ENCODE measurements at regions not wholly inside any gene's neighbourhood (a gene's known extent, or its start where the extent isn't known, plus 50 kb on each side); places are given as distances from the start of the nearest gene placed in this dataset.

DNA sequence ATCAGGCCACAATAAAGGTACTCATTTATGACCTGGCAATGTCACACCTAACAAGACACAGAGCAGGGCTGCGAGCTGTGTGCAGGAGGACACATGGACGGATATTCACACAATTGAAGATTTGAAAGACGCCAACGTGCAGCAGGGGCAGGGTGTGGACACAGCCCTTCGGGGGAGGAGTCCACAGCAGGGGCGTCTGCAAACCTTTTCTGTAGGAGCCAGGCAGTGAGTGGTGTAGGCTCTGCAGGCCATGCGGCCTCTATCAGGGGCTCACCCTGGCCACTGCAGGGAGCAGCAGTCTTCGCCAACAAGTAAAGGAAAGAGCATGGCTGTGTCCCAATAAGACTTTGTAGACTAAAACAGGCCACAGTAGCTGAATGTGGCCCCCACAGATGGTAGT lies 125.7 kb upstream of the SNTG2 start:
- no peak for DNase-seq (ENCODE audit: low spot score)

DNA sequence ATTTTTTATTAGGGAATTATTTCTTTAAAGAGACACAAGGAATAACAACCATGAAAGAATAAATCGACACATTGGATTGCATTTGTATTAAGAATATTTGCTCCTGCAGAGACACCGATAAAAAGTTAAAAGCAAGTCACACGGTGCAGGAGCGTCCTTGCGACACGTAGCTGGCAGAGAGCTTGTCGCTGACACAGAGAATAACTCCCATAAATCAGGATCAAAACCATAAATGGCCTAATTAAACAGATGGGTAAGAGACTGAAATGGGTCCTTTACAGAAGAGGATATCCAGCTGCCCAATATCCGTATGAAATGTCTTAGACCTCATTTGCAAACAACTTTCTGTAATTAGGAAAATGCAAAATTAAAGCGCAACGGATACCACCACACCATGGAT lies 126.1 kb upstream of the SNTG2 start:
- DNase-seq (ENCODE audit: low spot score) = no peak

GRCh38 chr2:821546-821945 lies 129.1 kb upstream of the SNTG2 start:
- no peak for DNase-seq (ENCODE audit: low spot score)

GRCh38 chr2:819601-820000 lies 131.0 kb upstream of the SNTG2 start:
- no peak for DNase-seq (ENCODE audit: low spot score)

GRCh38 chr2:819121-819520 lies 131.5 kb upstream of the SNTG2 start:
- DNase-seq (ENCODE audit: low spot score) = no peak

GRCh38 chr2:817336-818015 lies 133.2 kb upstream of the SNTG2 start:
- no peak for DNase-seq (ENCODE audit: low spot score)

- no peak for DNase-seq (ENCODE audit: low spot score)
Observed at GRCh38 chr2:816278-816677, 134.4 kb upstream of the SNTG2 start.

DNA sequence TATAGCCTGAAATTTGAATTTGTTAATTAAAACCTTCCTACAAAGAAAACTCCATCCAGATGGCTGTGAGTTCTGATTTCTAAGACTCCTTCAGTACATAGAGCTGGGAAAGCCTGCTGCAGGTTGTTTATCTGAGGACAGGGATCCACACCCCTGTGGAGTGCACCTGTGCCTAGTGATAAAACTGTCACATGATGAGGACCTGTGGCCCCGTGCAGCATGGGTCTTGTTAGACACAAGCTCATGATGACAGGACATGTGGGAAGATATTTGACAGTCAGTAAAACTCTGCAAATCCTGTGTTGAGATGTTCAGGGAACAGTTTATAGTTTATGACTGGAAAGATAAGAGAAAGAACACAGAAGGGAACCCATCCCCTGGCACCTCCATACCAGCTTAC lies 133.2 kb upstream of the TMEM18 start:
- DNase-seq (ENCODE audit: low spot score) = no peak

DNA sequence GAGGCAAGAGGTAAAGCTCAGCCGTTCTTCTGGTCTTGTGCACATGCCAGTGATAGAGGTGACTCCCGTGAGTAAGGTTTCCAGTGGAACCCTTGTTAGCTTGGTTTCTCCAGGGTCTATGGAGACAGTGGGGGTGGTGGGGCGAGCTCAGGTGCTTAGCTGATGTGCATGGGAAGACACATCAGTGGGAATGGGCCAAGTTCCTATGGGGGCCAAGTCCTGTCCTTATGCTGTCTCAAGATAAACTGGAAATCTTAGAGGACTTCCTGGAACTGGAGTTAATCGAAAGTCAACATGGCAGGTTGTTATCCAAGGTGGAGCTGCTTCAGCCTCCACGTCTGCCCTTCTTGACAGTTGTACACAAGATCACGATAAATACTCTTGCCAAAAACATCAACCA lies 130.1 kb upstream of the TMEM18 start:
- DNase-seq (ENCODE audit: low spot score) = no peak

- no peak for DNase-seq (ENCODE audit: low spot score)
Observed at GRCh38 chr2:805664-806063, 128.5 kb upstream of the TMEM18 start.

- DNase-seq (ENCODE audit: low spot score) = no peak
Observed at GRCh38 chr2:797993-798392, 120.8 kb upstream of the TMEM18 start.

DNA sequence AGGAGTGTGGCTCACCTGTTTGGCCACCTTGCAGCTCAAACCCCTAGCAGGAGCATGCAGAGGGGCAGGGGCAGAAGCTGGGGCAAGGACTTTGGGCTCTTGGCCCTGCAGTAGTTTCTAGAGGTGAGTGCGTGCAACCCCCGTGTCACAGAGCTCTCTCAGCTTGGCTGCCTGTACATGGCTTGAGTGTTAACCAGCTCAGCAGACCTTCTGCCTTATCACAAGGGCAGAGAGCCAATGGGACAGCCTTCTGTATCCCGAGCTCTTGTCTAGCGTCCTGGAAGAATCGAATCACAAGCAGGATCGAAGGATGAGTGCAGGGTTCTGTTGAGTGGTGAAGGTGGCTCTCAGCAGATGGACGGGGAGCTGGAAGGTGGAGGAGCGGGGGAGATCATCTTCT lies 120.3 kb upstream of the TMEM18 start:
- no peak for DNase-seq (ENCODE audit: low spot score)

- DNase-seq (ENCODE audit: low spot score) = no peak
Observed at GRCh38 chr2:796141-796985, 119.2 kb upstream of the TMEM18 start.

DNA sequence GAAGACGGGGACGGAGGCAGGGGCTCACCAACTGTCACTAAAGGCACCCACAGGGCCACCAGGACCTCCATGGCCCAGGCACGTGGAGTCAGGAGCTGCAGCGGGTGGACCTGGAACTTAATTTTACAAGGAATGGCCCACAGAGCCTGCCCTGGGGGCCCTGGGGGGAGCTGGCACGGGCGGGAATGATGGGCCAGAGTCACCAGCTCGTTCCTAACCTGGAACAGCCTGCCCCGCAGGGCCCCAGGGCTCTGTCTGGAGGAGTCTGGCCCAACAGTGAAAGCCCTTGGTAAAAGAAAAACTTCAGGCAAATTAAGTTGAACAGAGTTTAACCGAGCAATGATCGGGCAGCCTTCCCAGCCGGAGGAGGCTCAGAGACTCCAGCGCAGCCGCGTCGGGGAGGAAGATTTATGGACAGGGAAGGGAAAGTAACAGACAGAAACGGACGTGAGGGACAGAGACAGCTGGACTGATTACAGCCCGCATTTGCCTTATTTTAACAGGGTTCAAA lies 118.4 kb upstream of the TMEM18 start:
- no peak for DNase-seq (ENCODE audit: low spot score)

GRCh38 chr2:794554-795241 lies 117.5 kb upstream of the TMEM18 start:
- no peak for DNase-seq (ENCODE audit: low spot score)

GRCh38 chr2:793236-793635 lies 116.0 kb upstream of the TMEM18 start:
- DNase-seq (ENCODE audit: low spot score) = no peak

GRCh38 chr2:792687-793086 lies 115.5 kb upstream of the TMEM18 start:
- no peak for DNase-seq (ENCODE audit: low spot score)

DNA sequence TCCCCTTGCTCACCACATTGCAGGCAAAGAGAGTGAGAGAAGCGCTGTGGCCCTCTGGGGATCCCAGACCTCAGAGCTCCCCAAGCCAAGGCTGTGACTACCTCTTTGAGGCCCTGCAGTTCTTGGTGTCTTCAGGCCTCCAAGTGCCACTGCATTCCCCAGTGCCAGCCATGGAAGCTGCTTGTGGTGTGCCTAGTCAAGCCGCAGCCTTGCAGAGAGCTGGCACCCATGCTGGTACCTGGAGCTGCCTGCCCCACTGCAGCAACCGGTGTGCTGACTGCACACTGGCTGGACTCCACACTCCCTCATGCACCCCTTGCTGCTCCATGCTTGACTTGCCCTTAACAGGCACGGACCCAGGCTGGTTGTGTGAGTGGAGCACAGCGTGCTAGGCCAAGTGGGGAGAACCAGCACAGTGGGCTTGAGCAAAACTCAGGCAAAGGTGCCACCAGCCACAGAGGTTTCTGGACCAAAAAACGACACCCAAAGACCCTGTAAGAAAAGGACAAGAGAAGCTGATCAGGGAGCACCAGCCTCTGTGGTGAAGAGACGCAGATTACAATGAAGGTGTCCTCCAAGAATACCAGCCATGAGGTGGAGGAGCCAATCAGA lies 113.5 kb upstream of the TMEM18 start:
- no peak for DNase-seq (ENCODE audit: low spot score)

GRCh38 chr2:790081-790480 lies 112.9 kb upstream of the TMEM18 start:
- no peak for DNase-seq (ENCODE audit: low spot score)

- no peak for DNase-seq (ENCODE audit: low spot score)
Observed at GRCh38 chr2:789529-789928, 112.3 kb upstream of the TMEM18 start.

- no peak for DNase-seq (ENCODE audit: low spot score)
Observed at GRCh38 chr2:788227-789032, 111.2 kb upstream of the TMEM18 start.

DNA sequence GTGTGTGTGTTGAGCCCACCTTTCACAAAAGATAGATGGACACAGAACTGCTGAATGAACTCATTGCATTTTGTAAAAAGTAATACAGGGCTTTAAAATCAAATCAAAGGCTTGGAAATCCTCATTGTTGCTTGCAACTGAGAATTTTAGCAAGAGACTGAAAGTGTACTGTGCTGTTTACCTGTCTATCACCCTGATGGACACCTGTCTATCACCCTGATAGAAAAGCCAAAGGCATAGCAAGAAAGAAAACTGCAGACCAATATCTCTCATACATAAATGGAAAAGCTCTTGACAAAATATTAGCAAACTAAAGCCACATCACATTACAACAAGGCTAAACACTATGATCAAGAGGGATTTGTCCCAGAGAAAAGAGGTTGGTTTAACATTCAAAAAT lies 107.5 kb upstream of the TMEM18 start:
- no peak for DNase-seq (ENCODE audit: low spot score)

All from COLO829 (cell line).